Cardiac fibroblast (primary cell): ENCODE measurements at regions not wholly inside any gene's neighbourhood (a gene's known extent, or its start where the extent isn't known, plus 50 kb on each side); places are given as distances from the start of the nearest gene placed in this dataset.

Experiments used
- DNase-seq, 2 donors: peaks; one replicate each; pipeline versions ENCODE4 v3.0.0 to v3.0.0-alpha.2; 2010; ENCODE audit warnings: low read depth in 2 of 2
- H3K4me3 ChIP-seq, 2 donors: replicated peaks in 1 of 2; 1 replicate in 1 of 2; 2 replicates in 1 of 2; pipeline ENCODE4 v1.5.1; 2011; ENCODE audit warnings: low read depth in 2 of 2, low read length in 2 of 2, mild to moderate bottlenecking in 2 of 2, moderate library complexity in 1 of 2
- TF ChIP-seq, protein P1 (sequence below): IDR thresholded peaks from one replicate; pipeline ENCODE4 v1.5.1; 2011; ENCODE audit warnings: low read depth, mild to moderate bottlenecking, low read length, inconsistent platforms

DNA sequence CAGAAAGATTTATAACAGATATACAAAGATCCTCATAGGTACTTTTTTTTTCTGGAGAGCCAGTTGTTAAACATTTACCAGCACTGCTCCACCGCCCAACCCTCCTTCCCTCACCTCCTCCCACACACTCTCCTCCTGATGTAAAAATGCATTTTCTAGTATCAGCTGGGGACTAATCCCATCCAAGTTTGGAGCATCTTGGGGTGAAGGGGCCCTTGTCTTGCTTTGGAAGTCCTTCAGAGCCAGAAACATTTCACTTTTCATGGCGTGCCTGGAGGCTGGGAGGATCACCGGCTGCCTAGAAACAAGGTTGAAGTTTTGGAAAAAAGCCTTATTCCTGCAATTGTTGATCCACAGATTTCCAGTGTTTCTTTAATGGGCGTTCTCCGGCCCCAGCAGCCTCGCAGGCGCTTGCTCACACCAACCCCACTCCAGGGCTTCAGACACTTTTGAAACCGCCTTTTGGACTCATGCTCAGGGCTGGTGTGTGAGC lies 165.1 kb upstream of the AFDN start:
- no peak overlapping the region for H3K4me3 ChIP-seq
- TF ChIP-seq, protein P1, sequence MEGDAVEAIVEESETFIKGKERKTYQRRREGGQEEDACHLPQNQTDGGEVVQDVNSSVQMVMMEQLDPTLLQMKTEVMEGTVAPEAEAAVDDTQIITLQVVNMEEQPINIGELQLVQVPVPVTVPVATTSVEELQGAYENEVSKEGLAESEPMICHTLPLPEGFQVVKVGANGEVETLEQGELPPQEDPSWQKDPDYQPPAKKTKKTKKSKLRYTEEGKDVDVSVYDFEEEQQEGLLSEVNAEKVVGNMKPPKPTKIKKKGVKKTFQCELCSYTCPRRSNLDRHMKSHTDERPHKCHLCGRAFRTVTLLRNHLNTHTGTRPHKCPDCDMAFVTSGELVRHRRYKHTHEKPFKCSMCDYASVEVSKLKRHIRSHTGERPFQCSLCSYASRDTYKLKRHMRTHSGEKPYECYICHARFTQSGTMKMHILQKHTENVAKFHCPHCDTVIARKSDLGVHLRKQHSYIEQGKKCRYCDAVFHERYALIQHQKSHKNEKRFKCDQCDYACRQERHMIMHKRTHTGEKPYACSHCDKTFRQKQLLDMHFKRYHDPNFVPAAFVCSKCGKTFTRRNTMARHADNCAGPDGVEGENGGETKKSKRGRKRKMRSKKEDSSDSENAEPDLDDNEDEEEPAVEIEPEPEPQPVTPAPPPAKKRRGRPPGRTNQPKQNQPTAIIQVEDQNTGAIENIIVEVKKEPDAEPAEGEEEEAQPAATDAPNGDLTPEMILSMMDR = no peak
- no peak for DNase-seq

DNA sequence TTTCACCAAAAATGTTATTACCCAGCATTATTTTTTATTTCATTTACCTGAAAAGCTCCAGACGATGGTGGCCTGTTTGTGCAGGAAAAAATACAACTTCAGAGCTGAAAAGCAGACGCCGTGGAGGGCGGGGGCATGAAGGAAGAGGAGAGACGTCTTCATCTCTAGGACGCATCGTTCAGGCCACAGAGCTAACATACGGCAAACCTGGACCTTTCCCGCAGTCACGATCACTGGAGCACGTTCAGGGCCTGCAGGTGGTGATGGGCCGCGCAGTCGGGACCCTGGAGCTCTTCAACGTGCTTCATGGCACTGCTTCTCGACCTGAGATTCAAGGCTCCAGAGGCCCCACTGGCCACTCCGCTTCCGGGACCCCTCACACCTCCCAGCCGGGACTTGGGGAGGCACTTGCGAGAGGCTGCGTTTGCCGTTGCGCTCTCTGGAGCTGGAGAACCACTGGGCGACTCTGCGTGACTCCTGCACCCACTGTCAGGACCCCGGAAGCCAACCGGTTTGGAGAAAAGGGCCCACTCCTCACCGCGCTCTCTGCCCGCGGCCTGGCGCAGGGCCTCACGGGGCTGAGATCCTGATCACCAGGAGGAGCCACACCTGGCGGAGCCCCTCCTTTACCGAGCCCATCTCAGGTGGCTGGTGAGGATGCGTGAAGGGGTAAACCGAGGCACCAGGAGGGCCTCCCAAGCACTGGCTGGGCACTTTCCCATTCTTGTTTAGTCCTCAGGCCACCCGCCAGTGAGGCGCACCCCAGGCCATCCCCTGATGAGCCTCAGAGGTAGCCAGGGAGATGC lies 164.4 kb upstream of the AFDN start:
- DNase-seq = no peak
- TF ChIP-seq, protein P1 = no peak
- H3K4me3 ChIP-seq = no peak overlapping the region

DNA sequence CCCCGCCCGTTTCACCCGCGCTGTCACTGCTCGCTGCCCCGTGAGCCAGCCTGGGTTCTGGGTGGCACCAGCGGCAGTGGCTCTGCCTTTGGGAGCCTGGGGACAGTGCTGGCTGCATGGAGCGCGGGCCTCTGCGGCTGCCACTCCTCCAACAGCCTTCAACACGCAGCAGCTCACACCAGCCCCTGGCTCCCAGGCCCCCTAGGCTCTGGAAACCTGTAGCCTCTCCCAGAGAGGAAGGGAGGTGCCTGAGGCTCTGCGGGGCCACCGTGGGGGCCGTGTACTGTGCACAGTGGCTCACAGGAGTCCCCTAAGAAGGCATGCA lies 163.9 kb upstream of the AFDN start:
- H3K4me3 ChIP-seq = no peak overlapping the region
- TF ChIP-seq, protein P1 = no peak
- no peak for DNase-seq

DNA sequence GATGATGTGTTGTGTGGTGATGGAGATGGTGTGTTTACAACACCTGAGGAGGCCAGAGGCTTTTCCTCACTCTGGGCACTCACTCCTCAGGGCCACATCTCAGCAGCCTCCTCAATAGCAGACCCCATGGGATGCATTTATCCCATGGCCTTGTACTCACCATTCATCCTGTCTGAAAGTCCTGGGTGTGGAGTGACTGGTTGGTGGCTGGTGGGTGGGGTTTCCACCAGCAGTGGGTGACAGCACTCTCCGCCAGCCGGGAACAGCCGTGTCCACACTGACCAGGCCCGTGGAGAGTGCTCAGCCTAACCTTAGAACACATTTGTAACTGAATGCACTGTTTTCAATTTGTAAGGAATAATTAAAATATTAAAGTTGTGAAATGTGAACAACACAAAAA lies 163.4 kb upstream of the AFDN start:
- TF ChIP-seq, protein P1 = no peak
- DNase-seq = no peak
- H3K4me3 ChIP-seq = no peak overlapping the region

DNA sequence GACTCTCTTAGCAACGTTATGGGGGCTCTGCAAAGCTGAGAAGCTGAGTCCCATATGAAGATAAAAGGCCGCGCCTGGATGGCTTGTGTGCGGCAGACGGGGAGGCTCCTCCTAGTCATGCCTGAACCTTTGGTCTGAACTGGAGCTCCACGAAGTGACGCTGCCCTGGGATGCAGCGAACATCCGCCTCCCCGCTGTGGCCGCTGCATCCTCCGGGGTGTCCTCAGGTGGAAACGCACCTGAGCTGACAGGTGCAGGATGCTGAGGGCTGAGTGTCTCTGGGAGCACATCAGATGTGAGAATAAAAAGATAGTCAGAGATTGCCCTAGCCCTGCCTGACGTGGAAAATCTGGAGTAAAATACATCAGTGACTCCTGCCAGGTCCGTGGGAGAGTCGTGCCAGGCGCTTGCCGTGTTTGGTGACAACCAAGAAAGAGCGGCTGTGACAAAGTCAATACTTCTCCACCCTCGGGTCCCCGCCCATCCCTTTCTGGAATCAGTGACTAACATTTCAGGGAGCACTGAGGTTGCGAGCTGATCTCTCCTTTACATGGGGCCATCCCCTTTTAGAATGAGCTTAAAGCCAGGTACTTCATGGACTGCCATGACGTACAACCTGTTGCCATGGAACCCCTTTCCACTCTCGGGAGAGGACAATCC lies 162.8 kb upstream of the AFDN start:
- H3K4me3 ChIP-seq = no peak overlapping the region
- TF ChIP-seq, protein P1 = no peak
- DNase-seq = no peak

DNA sequence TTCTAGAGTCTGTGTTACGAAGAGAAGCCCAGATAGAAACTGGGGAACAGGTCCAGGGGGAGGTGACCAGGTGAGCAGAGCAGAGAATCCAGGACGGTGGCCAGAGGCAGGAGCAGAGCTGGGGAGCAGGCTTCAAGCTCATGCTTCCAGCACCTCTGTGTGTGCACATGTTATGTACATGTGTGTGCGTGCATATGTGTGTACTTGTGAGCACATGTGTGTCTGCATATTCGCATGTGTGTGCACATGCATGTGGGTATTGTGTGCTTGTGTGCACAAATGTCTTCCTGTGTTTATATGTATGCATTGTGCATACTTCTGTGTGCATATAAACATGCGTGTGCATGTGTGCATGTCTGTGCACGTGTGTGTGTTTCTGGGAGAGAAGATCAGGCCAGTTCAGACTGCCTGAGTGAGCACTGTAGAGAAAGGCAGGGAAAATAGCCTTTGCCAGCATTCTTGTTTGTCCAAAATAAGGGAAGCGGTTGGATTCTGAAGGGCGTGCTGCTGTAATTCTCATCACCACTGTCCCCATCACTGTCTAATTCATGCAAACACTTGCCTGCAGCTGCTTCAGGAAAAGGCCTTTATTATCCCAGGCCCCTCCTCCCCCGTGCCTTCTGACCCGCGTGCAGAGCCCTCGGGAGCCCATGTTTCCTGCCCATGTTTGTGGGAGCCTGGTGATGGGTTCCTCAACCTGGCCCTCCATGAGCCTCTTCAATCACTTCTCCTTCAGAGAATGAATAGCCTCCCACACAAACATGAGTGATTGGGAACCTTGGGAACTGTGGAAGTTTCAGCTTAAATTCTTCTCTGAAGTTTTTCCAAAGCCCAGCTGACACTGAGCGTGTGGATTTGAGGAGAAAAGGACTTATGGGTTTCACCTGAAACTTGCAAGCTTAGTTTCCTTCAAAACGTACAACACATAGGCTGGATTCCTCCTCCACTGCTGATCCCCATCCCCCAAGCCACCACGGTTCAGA lies 161.7 kb upstream of the AFDN start:
- TF ChIP-seq, protein P1 = no peak
- no peak for DNase-seq
- no peak overlapping the region for H3K4me3 ChIP-seq
